Endothelial cell of umbilical vein (primary cell): ENCODE measurements at regions not wholly inside any gene's neighbourhood (a gene's known extent, or its start where the extent isn't known, plus 50 kb on each side); places are given as distances from the start of the nearest gene placed in this dataset.

Experiments used
- BruUV-seq: library from RNA; stranded (reverse); fragments of 400-500 nt; replicated peaks from 2 replicates; lab custom pipeline; 2021; lab: Mats Ljungman, UMichigan
- CTCF ChIA-PET: fragments of 300-600, 350-600 bp; sonication (Branson Sonifier 250); formaldehyde crosslinking; loops from one replicate; lab custom pipeline; 2021; ENCODE audit warnings: antibody characterized with exemption, inconsistent platforms; lab: Charles Lee
- POLR2A ChIA-PET: fragments of 300-600, 350-600 bp; sonication (Branson Sonifier 250); formaldehyde crosslinking; loops from one replicate; lab custom pipeline; 2021; ENCODE audit warnings: antibody characterized with exemption, inconsistent platforms; lab: Charles Lee
- DNase-seq: peaks from one replicate; pipeline ENCODE4 v3.0.0-alpha.2; 2011; ENCODE audit warnings: low read depth, low spot score
- FAIRE-seq: peaks from 2 replicates; lab custom pipeline; 2011; peaks lifted over from hg19 to GRCh38; lab: Jason Lieb, UNC
- H2AFZ ChIP-seq: 2 replicates; pipeline ENCODE4 v1.6.0; 2012; ENCODE audit warnings: low read depth, low read length, control low read depth, inconsistent platforms
- H3K27ac ChIP-seq: 2 replicates; pipeline ENCODE4 v1.5.1; 2011; ENCODE audit warnings: low read depth, mild to moderate bottlenecking, control low read depth, low read length, moderate library complexity; ENCODE audit not compliant: insufficient read depth
- H3K27me3 ChIP-seq, 2 experiments: 2 replicates each; pipeline versions ENCODE4 v1.6.0 to v1.6.1; 2011; ENCODE audit warnings: low read length in 2 of 2, mixed read lengths in 1 of 2; ENCODE audit not compliant: control insufficient read depth in 2 of 2, insufficient read depth in 2 of 2
- H3K36me3 ChIP-seq, 2 experiments: 2 replicates in 1 of 2; 3 replicates in 1 of 2; pipeline ENCODE4 v1.5.1; 2011; ENCODE audit warnings: low read length in 2 of 2, mild to moderate bottlenecking in 1 of 2, moderate library complexity in 1 of 2; ENCODE audit not compliant: control insufficient read depth in 2 of 2, insufficient read depth in 2 of 2; ENCODE audit errors: extremely low read depth in 1 of 2
- H3K4me1 ChIP-seq: 3 replicates; pipeline ENCODE4 v1.5.1; 2011; ENCODE audit warnings: mild to moderate bottlenecking, low read length; ENCODE audit not compliant: control insufficient read depth, insufficient read depth; ENCODE audit errors: extremely low read depth
- H3K4me2 ChIP-seq: 2 replicates; pipeline ENCODE4 v1.6.1; 2011; ENCODE audit warnings: low read length, control low read depth, mixed read lengths; ENCODE audit not compliant: insufficient read depth
- H3K4me3 ChIP-seq, 3 experiments: fragments of 200-600 bp in 1 of 3; sonication (generic), shearing (Covaris generic) in 1 of 3; replicated peaks in 1 of 3; 2 replicates each; pipeline ENCODE4 v1.5.1; 2011 to 2016; ENCODE audit warnings: control low read depth in 3 of 3, low read length in 3 of 3, mild to moderate bottlenecking in 2 of 3, inconsistent platforms in 1 of 3, low read depth in 1 of 3, moderate library complexity in 1 of 3; ENCODE audit not compliant: insufficient read depth in 1 of 3
- H3K79me2 ChIP-seq: 2 replicates; pipeline ENCODE4 v1.6.0; 2012; ENCODE audit warnings: low read length, inconsistent platforms; ENCODE audit not compliant: control insufficient read depth, insufficient read depth
- H3K9ac ChIP-seq: replicated peaks from 2 replicates; pipeline ENCODE3; 2011; ENCODE audit warnings: low read length, control low read depth; ENCODE audit not compliant: insufficient read depth; ENCODE audit errors: extremely low read depth
- H3K9me1 ChIP-seq: replicated peaks from 3 replicates; pipeline ENCODE4 v1.6.0; 2011; ENCODE audit warnings: mild to moderate bottlenecking, low read length; ENCODE audit not compliant: control insufficient read depth, insufficient read depth; ENCODE audit errors: extremely low read depth
- H3K9me3 ChIP-seq: replicated peaks from 2 replicates; pipeline ENCODE4 v1.5.1; 2012; ENCODE audit warnings: low read length, inconsistent platforms; ENCODE audit not compliant: control insufficient read depth, insufficient read depth
- H4K20me1 ChIP-seq: replicated peaks from 2 replicates; pipeline ENCODE3; 2011; ENCODE audit warnings: mild to moderate bottlenecking, low read length; ENCODE audit not compliant: control insufficient read depth, insufficient read depth; ENCODE audit errors: extremely low read depth
- EZH2 ChIP-seq: IDR thresholded peaks from 2 replicates; pipeline ENCODE4 v1.6.1; 2012; ENCODE audit warnings: borderline replicate concordance, low read depth, mild to moderate bottlenecking, moderate library complexity, low read length, inconsistent platforms; ENCODE audit not compliant: severe bottlenecking
- FOS ChIP-seq: IDR thresholded peaks from 2 replicates; pipeline ENCODE4 v1.6.1; 2011; ENCODE audit warnings: mild to moderate bottlenecking, low read length, moderate library complexity, borderline replicate concordance; ENCODE audit not compliant: insufficient read depth
- GATA2 ChIP-seq: IDR thresholded peaks from 2 replicates; pipeline ENCODE4 v1.7.0; 2011; ENCODE audit warnings: low read depth, mild to moderate bottlenecking, moderate library complexity, mixed read lengths, low read length; ENCODE audit not compliant: insufficient read length, insufficient read depth
- JUN ChIP-seq: IDR thresholded peaks from 2 replicates; pipeline ENCODE4 v1.6.1; 2011; ENCODE audit warnings: borderline replicate concordance, low read depth; ENCODE audit not compliant: insufficient read length, insufficient read depth
- MYC ChIP-seq: IDR thresholded peaks from one replicate; pipeline ENCODE4 v1.6.1; 2011; ENCODE audit warnings: mild to moderate bottlenecking, low read depth, low read length
- POLR2A ChIP-seq: IDR thresholded peaks from 2 replicates; pipeline ENCODE4 v1.6.1; 2012; ENCODE audit warnings: low read depth, mild to moderate bottlenecking, control low read depth, low read length
- POLR2AphosphoS5 ChIP-seq: IDR thresholded peaks from 2 replicates; pipeline ENCODE4 v1.6.1; 2012; ENCODE audit warnings: low read depth, mild to moderate bottlenecking, control low read depth, low read length, moderate library complexity; ENCODE audit not compliant: insufficient read depth
- dilution Hi-C: fragments of 300-500 bp; cut with MboI; formaldehyde crosslinking; loops from one replicate; pipeline ENCODE4 v1.15.0; 2019; ENCODE audit warnings: low sequenced_read_pairs; ENCODE audit not compliant: extremely low pct_ligation_motif_present
- intact Hi-C: fragments of 100-400 bp; cut with micrococcal nuclease; formaldehyde crosslinking; loops from one replicate; pipeline ENCODE4 v1.10.0; 2022
- TF ChIP-seq, protein P1 (sequence below): IDR thresholded peaks from 2 replicates; pipeline ENCODE4 v1.6.1; 2011; ENCODE audit not compliant: insufficient read depth, insufficient read length
- TF ChIP-seq, protein P2 (sequence below), 2 donors: IDR thresholded peaks; 1 replicate in 1 of 2; 2 replicates in 1 of 2; pipeline ENCODE4 v1.5.1; 2011; ENCODE audit warnings: low read length in 2 of 2, mild to moderate bottlenecking in 2 of 2, moderate library complexity in 2 of 2, control low read depth in 1 of 2, inconsistent platforms in 1 of 2, low read depth in 1 of 2; ENCODE audit not compliant: insufficient read depth in 1 of 2; ENCODE audit errors: extremely low read depth in 1 of 2

DNA sequence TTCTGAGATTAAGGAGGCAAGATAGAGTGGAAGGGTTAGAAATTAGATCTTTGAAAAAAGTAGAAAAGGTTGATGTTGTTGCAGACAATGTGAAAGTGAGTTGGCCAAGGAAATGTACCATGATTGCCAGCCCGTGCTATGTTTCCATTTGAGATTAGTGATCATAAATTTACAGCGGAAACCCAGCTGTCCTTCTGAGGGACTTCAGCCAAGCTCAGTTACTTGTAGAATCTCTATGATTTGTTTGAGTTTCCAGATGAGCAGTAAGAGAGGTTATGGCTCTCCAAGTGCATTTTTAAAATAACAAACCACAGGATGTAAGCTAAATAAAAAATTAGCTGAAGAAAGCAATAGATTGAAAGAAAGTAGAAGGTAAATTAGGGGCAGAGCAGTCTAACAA, 54.2 kb upstream of the RBMS3 start:
- no peaks in the 10 kb centered on the region for H3K79me2 ChIP-seq
- DNase-seq (peak; percentile 50), FAIRE-seq (no peak)
- TF ChIP-seq, protein P1, sequence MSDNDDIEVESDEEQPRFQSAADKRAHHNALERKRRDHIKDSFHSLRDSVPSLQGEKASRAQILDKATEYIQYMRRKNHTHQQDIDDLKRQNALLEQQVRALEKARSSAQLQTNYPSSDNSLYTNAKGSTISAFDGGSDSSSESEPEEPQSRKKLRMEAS, result no peak
- TF ChIP-seq POLR2A (no peak), JUN (no peak), EZH2 (no peak), GATA2 (no peak), FOS (no peak), MYC (no peak), POLR2AphosphoS5 (no peak)
- TF ChIP-seq, protein P2, sequence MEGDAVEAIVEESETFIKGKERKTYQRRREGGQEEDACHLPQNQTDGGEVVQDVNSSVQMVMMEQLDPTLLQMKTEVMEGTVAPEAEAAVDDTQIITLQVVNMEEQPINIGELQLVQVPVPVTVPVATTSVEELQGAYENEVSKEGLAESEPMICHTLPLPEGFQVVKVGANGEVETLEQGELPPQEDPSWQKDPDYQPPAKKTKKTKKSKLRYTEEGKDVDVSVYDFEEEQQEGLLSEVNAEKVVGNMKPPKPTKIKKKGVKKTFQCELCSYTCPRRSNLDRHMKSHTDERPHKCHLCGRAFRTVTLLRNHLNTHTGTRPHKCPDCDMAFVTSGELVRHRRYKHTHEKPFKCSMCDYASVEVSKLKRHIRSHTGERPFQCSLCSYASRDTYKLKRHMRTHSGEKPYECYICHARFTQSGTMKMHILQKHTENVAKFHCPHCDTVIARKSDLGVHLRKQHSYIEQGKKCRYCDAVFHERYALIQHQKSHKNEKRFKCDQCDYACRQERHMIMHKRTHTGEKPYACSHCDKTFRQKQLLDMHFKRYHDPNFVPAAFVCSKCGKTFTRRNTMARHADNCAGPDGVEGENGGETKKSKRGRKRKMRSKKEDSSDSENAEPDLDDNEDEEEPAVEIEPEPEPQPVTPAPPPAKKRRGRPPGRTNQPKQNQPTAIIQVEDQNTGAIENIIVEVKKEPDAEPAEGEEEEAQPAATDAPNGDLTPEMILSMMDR (IDR thresholded peaks at IDR 0.05; ENCODE audit: extremely low read depth in 1 of 2, insufficient read depth in 1 of 2, low read depth in 1 of 2, low read length in 2 of 2), result no peak
- no peak overlapping the region for H3K4me3 ChIP-seq
- no peaks in the 10 kb centered on the region for H3K27me3 ChIP-seq
- intact Hi-C loops (no loop called here), dilution Hi-C loops (no loop called here)
- POLR2A ChIA-PET, result no interaction called here
- H4K20me1 ChIP-seq, result no peaks in the 10 kb centered on the region
- no peak overlapping the region for H3K9ac ChIP-seq
- no peak overlapping the region for H2AFZ ChIP-seq
- no peaks in the 10 kb centered on the region for H3K9me3 ChIP-seq
- no peaks in the 10 kb centered on the region for H3K4me1 ChIP-seq
- H3K4me2 ChIP-seq, result no peak overlapping the region
- CTCF ChIA-PET, result interaction anchor here (1.4 kb wide), 1 partner anchor 42 kb away, joined by 3 read pairs; no protein-coding TSS in a partner anchor
- no peaks in the 10 kb centered on the region for H3K9me1 ChIP-seq
- H3K27ac ChIP-seq, result no peak overlapping the region
- H3K36me3 ChIP-seq, result no peaks in the 10 kb centered on the region
- BruUV-seq, result no TSS peak
